Body of pancreas (tissue), 4 donors: ENCODE measurements at regions not wholly inside any gene's neighbourhood (a gene's known extent, or its start where the extent isn't known, plus 50 kb on each side); places are given as distances from the start of the nearest gene placed in this dataset.
A peak's percentile ranks its signal among the peaks of the same experiment; 100 is the strongest.
"Not testable (repeated sequence)": the region's sequence is repeated elsewhere in the genome, so short reads cannot be mapped to it uniquely, and the experiment has no call there.

Source experiments
- ATAC-seq: fragments of 150-250 bp; one replicate; pipeline ENCODE4 v1.9.1; 2016
- DNase-seq, 4 donors: peaks; one replicate each; pipeline ENCODE4 v3.0.0-alpha.2; 2019
- H3K27ac ChIP-seq, 4 donors: fragments of 200-600 bp; sonication (generic); 1 replicate in 3 of 4; 2 replicates in 1 of 4; pipeline versions ENCODE4 v1.5.1 to v1.6.1; 2016 to 2019; ENCODE audit warnings: mild to moderate bottlenecking in 1 of 4, mixed read lengths in 1 of 4, moderate library complexity in 1 of 4
- H3K27me3 ChIP-seq, 2 donors: fragments of 200-600 bp; sonication (generic); one replicate each; pipeline ENCODE4 v1.6.0; 2016; ENCODE audit warnings: mild to moderate bottlenecking in 1 of 2
- H3K36me3 ChIP-seq, 2 donors: fragments of 200-600 bp; sonication (generic); replicated peaks in 1 of 2; 2 replicates each; pipeline ENCODE4 v1.5.1; 2016; ENCODE audit warnings: low read depth in 2 of 2; ENCODE audit not compliant: insufficient read depth in 1 of 2
- H3K4me1 ChIP-seq: fragments of 200-600 bp; sonication (generic); one replicate; pipeline ENCODE4 v1.6.0; 2016
- H3K4me3 ChIP-seq, 2 donors: fragments of 200-600 bp; sonication (generic); 1 replicate in 1 of 2; 2 replicates in 1 of 2; pipeline ENCODE4 v1.5.1; 2016 to 2019
- H3K9me3 ChIP-seq, 3 donors: fragments of 200-600 bp; sonication (generic); 1 replicate in 2 of 3; 2 replicates in 1 of 3; pipeline ENCODE4 v1.5.1; 2016
- WGBS, 2 donors: methylation state at CpG; one replicate each; pipeline ENCODE4 v1.1.5; 2017; 5-methylcytosine and 5-hydroxymethylcytosine counted together
- intact Hi-C: fragments of 100-400 bp; cut with DNase I; formaldehyde crosslinking; loops from one replicate; pipeline ENCODE4 v1.15.1; 2023
- TF ChIP-seq, protein P1 (sequence below), 7 experiments: fragments of 450-650 bp in 4 of 7; fragments of 200-600 bp in 3 of 7; sonication (generic) in 3 of 7; IDR thresholded peaks; one replicate each; pipeline ENCODE4 v1.5.1; 2016 to 2019; ENCODE audit warnings: antibody characterized with exemption in 7 of 7

GRCh38 chr4:3972626-3973025 is 206.4 kb downstream of the ADRA2C start:
- H3K36me3 ChIP-seq, H3K4me1 ChIP-seq, H3K27ac ChIP-seq, ATAC-seq, H3K27me3 ChIP-seq, H3K9me3 ChIP-seq, H3K4me3 ChIP-seq, intact Hi-C loops, DNase-seq: not testable (repeated sequence)
- 41 to 49% methylated on average over 2 of the region's 2 CpGs for WGBS, 2 donors

DNA sequence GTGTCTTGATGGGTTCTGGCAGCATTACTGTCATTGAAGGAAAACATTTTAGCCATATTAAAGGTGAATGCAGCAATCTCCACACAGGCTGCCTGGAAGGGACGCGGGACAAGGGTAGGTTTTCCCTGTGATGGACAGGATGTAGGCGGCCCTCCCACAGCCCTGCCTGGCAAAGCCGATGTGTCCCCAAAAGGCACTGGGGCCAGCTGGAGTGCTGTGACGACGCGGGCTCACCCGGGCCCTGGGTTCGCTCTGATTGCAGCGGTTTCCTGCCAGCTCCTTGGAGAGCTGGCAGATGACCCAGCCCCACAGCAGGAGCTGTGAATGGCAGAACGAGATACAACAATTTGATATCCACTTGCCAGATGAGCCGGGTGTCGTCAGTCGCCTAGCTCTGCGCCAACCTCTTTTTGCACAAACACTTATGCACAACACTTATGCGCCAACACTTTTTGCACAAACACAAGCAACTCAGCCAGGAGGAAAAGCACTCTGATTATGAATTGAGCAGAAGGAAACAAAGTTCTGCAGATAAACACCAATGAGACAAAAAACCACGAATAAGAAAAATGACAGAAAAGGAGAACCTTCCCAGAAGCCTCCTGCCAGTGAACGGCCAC is 207.5 kb downstream of the ADRA2C start:
- H3K9me3 ChIP-seq, H3K4me1 ChIP-seq, DNase-seq, H3K27me3 ChIP-seq, intact Hi-C loops, H3K27ac ChIP-seq, ATAC-seq, H3K36me3 ChIP-seq, H3K4me3 ChIP-seq: not testable (repeated sequence)
- WGBS, 2 donors, result 50 to 63% methylated on average over 7 to 18 of the region's 18 CpGs

GRCh38 chr4:3983518-3984125 is 217.4 kb downstream of the ADRA2C start:
- 23 to 25% methylated on average over 6 of the region's 6 CpGs for WGBS, 2 donors
- intact Hi-C loops, H3K4me1 ChIP-seq, H3K27ac ChIP-seq, H3K36me3 ChIP-seq, H3K9me3 ChIP-seq, ATAC-seq, H3K27me3 ChIP-seq, H3K4me3 ChIP-seq: not testable (repeated sequence)
- DNase-seq, result peak in 2 of 4 donors; percentile 9 to 12

DNA sequence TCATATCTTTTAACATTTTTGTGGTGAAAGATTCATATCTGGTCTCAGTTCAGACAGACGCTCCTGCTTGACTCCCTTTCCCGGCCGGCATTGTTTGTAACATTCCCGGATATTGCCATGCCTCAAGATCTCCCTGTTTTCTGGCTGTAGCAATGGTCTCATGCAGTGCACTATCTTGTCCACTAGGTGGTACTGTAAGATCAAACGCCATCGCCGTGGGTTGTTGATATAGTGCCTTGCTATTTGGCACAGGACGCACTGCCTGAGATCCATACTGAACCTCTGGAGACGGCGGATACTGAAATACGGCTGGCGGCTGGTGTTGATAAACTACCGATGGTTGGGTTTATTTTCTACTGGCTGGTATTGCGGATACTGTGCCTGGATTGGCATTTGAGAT is 218.6 kb downstream of the ADRA2C start:
- peak; percentile 26 to 46 (median 30) for DNase-seq
- WGBS, 2 donors, result 5 to 6% methylated on average over 5 to 10 of the region's 14 CpGs
- intact Hi-C loops, ATAC-seq, H3K36me3 ChIP-seq, H3K4me1 ChIP-seq, H3K4me3 ChIP-seq, H3K27me3 ChIP-seq, H3K9me3 ChIP-seq, H3K27ac ChIP-seq: not testable (repeated sequence)
- TF ChIP-seq, protein P1, sequence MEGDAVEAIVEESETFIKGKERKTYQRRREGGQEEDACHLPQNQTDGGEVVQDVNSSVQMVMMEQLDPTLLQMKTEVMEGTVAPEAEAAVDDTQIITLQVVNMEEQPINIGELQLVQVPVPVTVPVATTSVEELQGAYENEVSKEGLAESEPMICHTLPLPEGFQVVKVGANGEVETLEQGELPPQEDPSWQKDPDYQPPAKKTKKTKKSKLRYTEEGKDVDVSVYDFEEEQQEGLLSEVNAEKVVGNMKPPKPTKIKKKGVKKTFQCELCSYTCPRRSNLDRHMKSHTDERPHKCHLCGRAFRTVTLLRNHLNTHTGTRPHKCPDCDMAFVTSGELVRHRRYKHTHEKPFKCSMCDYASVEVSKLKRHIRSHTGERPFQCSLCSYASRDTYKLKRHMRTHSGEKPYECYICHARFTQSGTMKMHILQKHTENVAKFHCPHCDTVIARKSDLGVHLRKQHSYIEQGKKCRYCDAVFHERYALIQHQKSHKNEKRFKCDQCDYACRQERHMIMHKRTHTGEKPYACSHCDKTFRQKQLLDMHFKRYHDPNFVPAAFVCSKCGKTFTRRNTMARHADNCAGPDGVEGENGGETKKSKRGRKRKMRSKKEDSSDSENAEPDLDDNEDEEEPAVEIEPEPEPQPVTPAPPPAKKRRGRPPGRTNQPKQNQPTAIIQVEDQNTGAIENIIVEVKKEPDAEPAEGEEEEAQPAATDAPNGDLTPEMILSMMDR (IDR thresholded peaks at IDR 0.05), result peak in 6 of 7 experiments; percentile 31 to 78 (median 69)

DNA sequence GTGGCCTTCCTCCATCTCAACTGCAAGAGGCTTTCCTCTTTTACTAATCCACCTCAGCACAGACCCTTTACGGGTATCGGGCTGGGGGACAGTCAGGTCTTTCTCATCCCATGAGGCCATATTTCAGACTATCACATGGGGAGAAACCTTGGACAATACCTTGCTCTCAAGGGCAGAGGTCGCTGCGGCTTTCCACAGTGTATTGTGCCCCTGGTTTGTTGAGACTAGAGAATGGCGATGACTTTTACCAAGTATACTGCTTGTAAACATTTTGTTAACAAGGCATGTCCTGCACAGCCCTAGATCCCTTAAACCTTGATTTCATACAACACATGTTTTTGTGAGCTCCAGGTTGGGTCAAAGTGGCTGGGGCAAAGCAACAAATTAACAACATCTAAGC is 220.2 kb downstream of the ADRA2C start:
- 73 to 75% methylated on average over 5 of the region's 5 CpGs for WGBS, 2 donors
- ATAC-seq, DNase-seq, H3K27me3 ChIP-seq, H3K4me3 ChIP-seq, H3K4me1 ChIP-seq, H3K36me3 ChIP-seq, H3K27ac ChIP-seq, intact Hi-C loops, H3K9me3 ChIP-seq: not testable (repeated sequence)

- ATAC-seq, H3K27me3 ChIP-seq, H3K27ac ChIP-seq, H3K36me3 ChIP-seq, DNase-seq, H3K9me3 ChIP-seq, H3K4me3 ChIP-seq, intact Hi-C loops, H3K4me1 ChIP-seq: not testable (repeated sequence)
- WGBS, 2 donors, result 62 to 69% methylated on average over 1 of the region's 1 CpG
These were observed 229.3 kb downstream of the OTOP1 start for GRCh38 chr4:3997386-3997785.

GRCh38 chr4:4004036-4004435 is 222.7 kb downstream of the OTOP1 start:
- H3K4me1 ChIP-seq, H3K27me3 ChIP-seq, H3K27ac ChIP-seq, H3K36me3 ChIP-seq, intact Hi-C loops, H3K9me3 ChIP-seq, ATAC-seq, H3K4me3 ChIP-seq, DNase-seq: not testable (repeated sequence)
- WGBS, 2 donors, result 56 to 75% methylated on average over 5 of the region's 5 CpGs

- H3K27me3 ChIP-seq, H3K4me3 ChIP-seq, intact Hi-C loops, H3K9me3 ChIP-seq, ATAC-seq, H3K27ac ChIP-seq, H3K36me3 ChIP-seq, DNase-seq, H3K4me1 ChIP-seq: not testable (repeated sequence)
- WGBS, 2 donors, result 39 to 43% methylated on average over 10 of the region's 10 CpGs
These were observed 222.0 kb downstream of the OTOP1 start for GRCh38 chr4:4004702-4005101.

DNA sequence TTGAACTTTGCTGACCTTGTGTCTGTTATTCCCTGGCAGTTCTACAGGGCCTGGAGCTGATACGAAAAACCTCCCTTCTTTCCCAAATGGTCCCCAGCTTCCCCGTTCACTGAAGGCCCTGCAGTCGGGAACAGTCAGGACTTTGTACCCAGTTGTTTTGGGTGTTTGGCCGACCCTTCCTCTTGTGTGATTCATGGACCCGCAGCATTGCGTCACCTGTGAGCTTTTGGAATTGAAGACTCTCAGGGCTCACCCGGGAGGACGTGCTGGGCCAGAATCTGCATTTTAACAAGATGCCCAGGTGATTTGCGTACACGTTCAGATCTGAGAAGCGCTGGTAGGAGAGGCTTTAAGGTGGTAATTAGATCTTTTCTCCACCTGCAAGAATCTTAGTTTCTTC is 220.4 kb downstream of the OTOP1 start:
- ATAC-seq, DNase-seq, H3K36me3 ChIP-seq, H3K4me3 ChIP-seq, H3K27me3 ChIP-seq, H3K27ac ChIP-seq, H3K4me1 ChIP-seq, H3K9me3 ChIP-seq, intact Hi-C loops: not testable (repeated sequence)
- 58 to 64% methylated on average over 11 of the region's 11 CpGs for WGBS, 2 donors

- DNase-seq, H3K9me3 ChIP-seq, H3K27ac ChIP-seq, H3K36me3 ChIP-seq, H3K27me3 ChIP-seq, intact Hi-C loops, ATAC-seq, H3K4me1 ChIP-seq, H3K4me3 ChIP-seq: not testable (repeated sequence)
- WGBS, 2 donors, result 39 to 52% methylated on average over 7 of the region's 7 CpGs
These were observed 207.7 kb downstream of the OTOP1 start for GRCh38 chr4:4019071-4019470.

DNA sequence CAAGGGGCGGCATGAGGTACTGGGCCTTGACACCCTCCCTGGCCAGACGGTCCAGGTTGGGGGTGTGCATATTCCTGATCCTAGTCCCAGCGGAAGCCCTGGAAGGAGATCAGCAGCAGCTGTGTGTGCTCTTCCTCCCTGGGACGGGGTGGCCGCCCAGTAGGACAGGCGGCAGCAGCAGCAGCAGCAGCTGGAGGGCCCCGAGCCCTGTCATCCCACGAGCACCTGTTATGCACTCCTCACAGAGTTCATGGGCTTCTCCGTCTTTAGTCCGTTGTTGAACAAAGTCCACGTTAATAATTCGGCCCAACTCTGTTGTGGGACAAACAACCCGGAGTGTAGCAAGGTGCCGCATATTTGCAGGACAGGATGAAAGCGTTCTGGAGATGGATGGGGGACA is 205.6 kb downstream of the OTOP1 start:
- H3K36me3 ChIP-seq, H3K4me1 ChIP-seq, H3K4me3 ChIP-seq, ATAC-seq, intact Hi-C loops, H3K27ac ChIP-seq, H3K9me3 ChIP-seq, H3K27me3 ChIP-seq, DNase-seq: not testable (repeated sequence)
- 93% methylated on average over 3 of the region's 15 CpGs; no CpG with 5 or more reads in 1 of the 2 donors for WGBS, 2 donors
